ENCODE measurements at regions not wholly inside any gene's neighbourhood (a gene's known extent, or its start where the extent isn't known, plus 50 kb on each side); places are given as distances from the start of the nearest gene placed in this dataset.

DNA sequence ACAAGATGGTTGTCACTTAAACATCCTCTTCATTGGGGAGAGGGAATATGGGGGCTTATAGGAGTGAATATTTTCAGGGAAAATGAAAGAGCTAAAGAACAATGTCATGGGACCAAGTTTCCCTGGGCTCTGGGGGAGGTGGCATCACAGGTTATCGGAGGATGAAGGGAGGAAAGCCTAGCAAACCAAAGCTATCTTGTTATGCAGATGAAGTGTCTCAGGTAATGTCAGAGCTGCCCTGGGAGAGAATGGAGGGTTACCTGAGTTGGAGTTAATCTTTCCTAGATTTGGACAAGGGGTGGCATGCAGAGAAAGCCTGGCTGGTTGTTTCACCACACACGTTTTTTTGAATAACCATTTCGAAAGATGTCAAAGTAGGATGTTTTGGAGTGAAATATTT, 308.1 kb upstream of the ATP10A start:
- TF ChIP-seq, protein P1, sequence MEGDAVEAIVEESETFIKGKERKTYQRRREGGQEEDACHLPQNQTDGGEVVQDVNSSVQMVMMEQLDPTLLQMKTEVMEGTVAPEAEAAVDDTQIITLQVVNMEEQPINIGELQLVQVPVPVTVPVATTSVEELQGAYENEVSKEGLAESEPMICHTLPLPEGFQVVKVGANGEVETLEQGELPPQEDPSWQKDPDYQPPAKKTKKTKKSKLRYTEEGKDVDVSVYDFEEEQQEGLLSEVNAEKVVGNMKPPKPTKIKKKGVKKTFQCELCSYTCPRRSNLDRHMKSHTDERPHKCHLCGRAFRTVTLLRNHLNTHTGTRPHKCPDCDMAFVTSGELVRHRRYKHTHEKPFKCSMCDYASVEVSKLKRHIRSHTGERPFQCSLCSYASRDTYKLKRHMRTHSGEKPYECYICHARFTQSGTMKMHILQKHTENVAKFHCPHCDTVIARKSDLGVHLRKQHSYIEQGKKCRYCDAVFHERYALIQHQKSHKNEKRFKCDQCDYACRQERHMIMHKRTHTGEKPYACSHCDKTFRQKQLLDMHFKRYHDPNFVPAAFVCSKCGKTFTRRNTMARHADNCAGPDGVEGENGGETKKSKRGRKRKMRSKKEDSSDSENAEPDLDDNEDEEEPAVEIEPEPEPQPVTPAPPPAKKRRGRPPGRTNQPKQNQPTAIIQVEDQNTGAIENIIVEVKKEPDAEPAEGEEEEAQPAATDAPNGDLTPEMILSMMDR (IDR thresholded peaks at IDR 0.05): no peak
- TF ChIP-seq POLR2A (IDR thresholded peaks at IDR 0.05): no peak
- no peak for TF ChIP-seq POLR2AphosphoS5 (IDR thresholded peaks at IDR 0.05)

Measured in prostate gland (tissue), 2 donors.